H9 (cell line): ENCODE measurements at regions not wholly inside any gene's neighbourhood (a gene's known extent, or its start where the extent isn't known, plus 50 kb on each side); places are given as distances from the start of the nearest gene placed in this dataset.

ENCODE experiments used
- DNase-seq: peaks from one replicate; pipeline ENCODE4 v3.0.0-alpha.2; 2017
- H2AFZ ChIP-seq: one replicate; pipeline ENCODE4 v1.6.1; 2013; ENCODE audit warnings: mild to moderate bottlenecking, low read length, control low read depth, moderate library complexity
- H2AK5ac ChIP-seq: 2 replicates; pipeline ENCODE4 v1.6.1; 2013; ENCODE audit warnings: low read length, control low read depth, mixed read lengths; ENCODE audit not compliant: insufficient read length
- H2BK120ac ChIP-seq: one replicate; pipeline ENCODE4 v1.6.1; 2013; ENCODE audit warnings: low read depth, mild to moderate bottlenecking, low read length, control low read depth, inconsistent platforms; ENCODE audit not compliant: poor library complexity, severe bottlenecking
- H2BK12ac ChIP-seq: 2 replicates; pipeline ENCODE4 v1.6.1; 2013; ENCODE audit warnings: low read length, control low read depth, mixed read lengths, low read depth; ENCODE audit not compliant: insufficient read length
- H2BK15ac ChIP-seq: 2 replicates; pipeline ENCODE4 v1.6.1; 2013; ENCODE audit warnings: low read depth, low read length, control low read depth
- H2BK20ac ChIP-seq: one replicate; pipeline ENCODE4 v1.6.1; 2013; ENCODE audit warnings: low read depth, mild to moderate bottlenecking, low read length, control low read depth, inconsistent platforms; ENCODE audit not compliant: poor library complexity, severe bottlenecking
- H2BK5ac ChIP-seq: 2 replicates; pipeline ENCODE4 v1.6.1; 2013; ENCODE audit warnings: low read length, control low read depth, mixed read lengths; ENCODE audit not compliant: insufficient read length
- H3K14ac ChIP-seq: 2 replicates; pipeline ENCODE4 v1.6.1; 2013; ENCODE audit warnings: low read length, control low read depth; ENCODE audit not compliant: insufficient read depth
- H3K18ac ChIP-seq: 2 replicates; pipeline ENCODE4 v1.6.1; 2013; ENCODE audit warnings: low read depth, mild to moderate bottlenecking, mixed read lengths, low read length, control low read depth; ENCODE audit not compliant: insufficient read length
- H3K23ac ChIP-seq: 2 replicates; pipeline ENCODE4 v1.6.1; 2013; ENCODE audit warnings: low read length, control low read depth, mixed read lengths, low read depth; ENCODE audit not compliant: insufficient read length
- H3K23me2 ChIP-seq: 2 replicates; pipeline ENCODE4 v1.6.1; 2013; ENCODE audit warnings: low read depth, mild to moderate bottlenecking, mixed read lengths, low read length, control low read depth; ENCODE audit not compliant: insufficient read length, poor library complexity, severe bottlenecking
- H3K27ac ChIP-seq: 2 replicates; pipeline ENCODE4 v1.5.1; 2013; ENCODE audit warnings: low read length, control low read depth, mixed read lengths, low read depth; ENCODE audit not compliant: insufficient read length
- H3K27me3 ChIP-seq: 2 replicates; pipeline ENCODE4 v1.6.1; 2013; ENCODE audit warnings: low read length, control low read depth, inconsistent platforms; ENCODE audit not compliant: insufficient read depth
- H3K4ac ChIP-seq: 2 replicates; pipeline ENCODE4 v1.6.1; 2013; ENCODE audit warnings: low read depth, mild to moderate bottlenecking, control low read depth, inconsistent platforms, low read length, moderate library complexity
- H3K4me1 ChIP-seq: 2 replicates; pipeline ENCODE4 v1.6.1; 2013; ENCODE audit warnings: low read length, control low read depth, inconsistent platforms; ENCODE audit not compliant: insufficient read depth
- H3K4me2 ChIP-seq: 2 replicates; pipeline ENCODE4 v1.6.1; 2013; ENCODE audit warnings: low read length, control low read depth, mixed read lengths; ENCODE audit not compliant: insufficient read length, insufficient read depth
- H3K56ac ChIP-seq: 2 replicates; pipeline ENCODE4 v1.6.1; 2013; ENCODE audit warnings: low read depth, mild to moderate bottlenecking, mixed read lengths, low read length, control low read depth; ENCODE audit not compliant: insufficient read length
- H3K79me1 ChIP-seq: 2 replicates; pipeline ENCODE4 v1.6.1; 2013; ENCODE audit warnings: low read depth, mild to moderate bottlenecking, moderate library complexity, low read length, control low read depth, inconsistent platforms; ENCODE audit not compliant: insufficient read depth, poor library complexity, severe bottlenecking
- H3K79me2 ChIP-seq: 2 replicates; pipeline ENCODE4 v1.6.1; 2013; ENCODE audit warnings: low read length, control low read depth, inconsistent platforms; ENCODE audit not compliant: insufficient read depth
- H3K9ac ChIP-seq: 2 replicates; pipeline ENCODE4 v1.6.1; 2013; ENCODE audit warnings: low read length, control low read depth, mixed read lengths; ENCODE audit not compliant: insufficient read length; ENCODE audit errors: extremely low read depth
- H3K9me3 ChIP-seq: one replicate; pipeline ENCODE4 v1.6.1; 2013; ENCODE audit warnings: low read depth, low read length, inconsistent platforms; ENCODE audit not compliant: control insufficient read depth
- H3T11ph ChIP-seq: one replicate; pipeline ENCODE4 v1.6.1; 2013; ENCODE audit warnings: mild to moderate bottlenecking, low read length, control low read depth, inconsistent platforms
- H4K20me1 ChIP-seq: one replicate; pipeline ENCODE4 v1.6.1; 2013; ENCODE audit not compliant: control insufficient read depth, insufficient read length, insufficient read depth
- H4K5ac ChIP-seq: 2 replicates; pipeline ENCODE4 v1.6.1; 2013; ENCODE audit warnings: low read depth, mild to moderate bottlenecking, mixed read lengths, low read length, control low read depth; ENCODE audit not compliant: insufficient read length
- H4K8ac ChIP-seq: replicated peaks from 2 replicates; pipeline ENCODE4 v1.6.1; 2013; ENCODE audit warnings: low read length, control low read depth, mixed read lengths, low read depth; ENCODE audit not compliant: insufficient read length
- H4K91ac ChIP-seq: 2 replicates; pipeline ENCODE4 v1.6.1; 2013; ENCODE audit warnings: low read depth, mild to moderate bottlenecking, moderate library complexity, mixed read lengths, low read length, control low read depth; ENCODE audit not compliant: insufficient read length
- H3K27ac Mint-ChIP-seq, 3 experiments: 2 replicates in 2 of 3; 3 replicates in 1 of 3; pipeline ENCODE4 v1.8.0; 2020 to 2021; ENCODE audit warnings: mixed read lengths in 3 of 3, mild to moderate bottlenecking in 1 of 3, moderate library complexity in 1 of 3
- H3K27me3 Mint-ChIP-seq: 2 replicates; pipeline ENCODE4 v1.8.0; 2021; ENCODE audit warnings: low read depth, mild to moderate bottlenecking, moderate library complexity, mixed read lengths
- H3K36me3 Mint-ChIP-seq, 3 experiments: 2 replicates in 2 of 3; 3 replicates in 1 of 3; pipeline ENCODE4 v1.8.0; 2020 to 2021; ENCODE audit warnings: low read depth in 3 of 3, mixed read lengths in 3 of 3; ENCODE audit not compliant: insufficient read depth in 1 of 3
- H3K4me1 Mint-ChIP-seq, 2 experiments: 2 replicates each; pipeline ENCODE4 v1.8.0; 2020; ENCODE audit warnings: mixed read lengths in 2 of 2
- H3K4me3 Mint-ChIP-seq, 2 experiments: 2 replicates in 1 of 2; 3 replicates in 1 of 2; pipeline ENCODE4 v1.8.0; 2020 to 2021; ENCODE audit warnings: mild to moderate bottlenecking in 2 of 2, mixed read lengths in 2 of 2, moderate library complexity in 1 of 2
- H3K9me3 Mint-ChIP-seq, 2 experiments: 2 replicates in 1 of 2; 3 replicates in 1 of 2; pipeline ENCODE4 v1.8.0; 2020; ENCODE audit warnings: mild to moderate bottlenecking in 2 of 2, mixed read lengths in 2 of 2, moderate library complexity in 1 of 2
- WGBS: extraction: QIAGEN DNeasy Blood & Tissue Kit; methylation state at CpG from one replicate; pipeline ENCODE4 v1.1.7; 2013; ENCODE audit warnings: missing lambda C conversion rate, low lambda C conversion rate, mixed read lengths; ENCODE audit not compliant: insufficient read length; ENCODE audit errors: extremely low coverage; 5-methylcytosine and 5-hydroxymethylcytosine counted together
- TF ChIP-seq, protein P1 (sequence below): fragments of 200-600 bp; sonication (generic); conservative IDR thresholded peaks from 3 replicates; pipeline ENCODE4 v1.8.0; 2021; ENCODE audit warnings: antibody characterized with exemption, mild to moderate bottlenecking

- no peaks in the 10 kb centered on the region for H3K27me3 ChIP-seq
- no peak overlapping the region for H3K4ac ChIP-seq
- H2AK5ac ChIP-seq: no peak overlapping the region
- H3K27me3 Mint-ChIP-seq: peaks cover 9% of the 10 kb centered on the region
- no peak overlapping the region for H4K8ac ChIP-seq
- no peak for DNase-seq
- H2BK5ac ChIP-seq: no peak overlapping the region
- no peaks in the 10 kb centered on the region for H3K23me2 ChIP-seq
- H3K9me3 ChIP-seq: no peaks in the 10 kb centered on the region
- no peak overlapping the region for H4K91ac ChIP-seq
- H3K79me2 ChIP-seq: no peaks in the 10 kb centered on the region
- H3K4me3 Mint-ChIP-seq: no peak overlapping the region; a peak in 1 of 5 replicates
- no peaks in the 10 kb centered on the region for H3K79me1 ChIP-seq
- H3K4me1 ChIP-seq: no peaks in the 10 kb centered on the region; the same call in 1 of the 2 replicates
- no peak overlapping the region for H3T11ph ChIP-seq
- H2BK20ac ChIP-seq: no peak overlapping the region
- H3K9ac ChIP-seq: no peak overlapping the region
- no peak overlapping the region for H4K5ac ChIP-seq
- no CpG with 5 or more reads among the region's 2 CpGs for WGBS
- H3K4me1 Mint-ChIP-seq: peaks cover 2 to 3% of the 10 kb centered on the region in 2 experiments
- no peak overlapping the region for H2BK12ac ChIP-seq
- H3K4me2 ChIP-seq: no peak overlapping the region
- no peak overlapping the region for H2BK120ac ChIP-seq
- H2AFZ ChIP-seq: no peak overlapping the region
- H3K27ac ChIP-seq: no peak overlapping the region
- H3K14ac ChIP-seq: no peak overlapping the region
- H3K27ac Mint-ChIP-seq: no peak overlapping the region; a peak in 1 of 7 replicates
- no peaks in the 10 kb centered on the region for H3K9me3 Mint-ChIP-seq
- no peak overlapping the region for H3K18ac ChIP-seq
- H2BK15ac ChIP-seq: no peak overlapping the region
- no peaks in the 10 kb centered on the region for H4K20me1 ChIP-seq
- H3K56ac ChIP-seq: no peak overlapping the region
- H3K36me3 Mint-ChIP-seq: no peaks in the 10 kb centered on the region
- TF ChIP-seq, protein P1, sequence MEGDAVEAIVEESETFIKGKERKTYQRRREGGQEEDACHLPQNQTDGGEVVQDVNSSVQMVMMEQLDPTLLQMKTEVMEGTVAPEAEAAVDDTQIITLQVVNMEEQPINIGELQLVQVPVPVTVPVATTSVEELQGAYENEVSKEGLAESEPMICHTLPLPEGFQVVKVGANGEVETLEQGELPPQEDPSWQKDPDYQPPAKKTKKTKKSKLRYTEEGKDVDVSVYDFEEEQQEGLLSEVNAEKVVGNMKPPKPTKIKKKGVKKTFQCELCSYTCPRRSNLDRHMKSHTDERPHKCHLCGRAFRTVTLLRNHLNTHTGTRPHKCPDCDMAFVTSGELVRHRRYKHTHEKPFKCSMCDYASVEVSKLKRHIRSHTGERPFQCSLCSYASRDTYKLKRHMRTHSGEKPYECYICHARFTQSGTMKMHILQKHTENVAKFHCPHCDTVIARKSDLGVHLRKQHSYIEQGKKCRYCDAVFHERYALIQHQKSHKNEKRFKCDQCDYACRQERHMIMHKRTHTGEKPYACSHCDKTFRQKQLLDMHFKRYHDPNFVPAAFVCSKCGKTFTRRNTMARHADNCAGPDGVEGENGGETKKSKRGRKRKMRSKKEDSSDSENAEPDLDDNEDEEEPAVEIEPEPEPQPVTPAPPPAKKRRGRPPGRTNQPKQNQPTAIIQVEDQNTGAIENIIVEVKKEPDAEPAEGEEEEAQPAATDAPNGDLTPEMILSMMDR: no peak
- H3K23ac ChIP-seq: no peak overlapping the region
Measured at GRCh38 chr7:26609082-26609481, 255.3 kb downstream of the SKAP2 start.
